Hepatocyte (in vitro differentiated cells): ENCODE measurements at regions not wholly inside any gene's neighbourhood (a gene's known extent, or its start where the extent isn't known, plus 50 kb on each side); places are given as distances from the start of the nearest gene placed in this dataset.

Source experiments
- CTCF ChIP-seq: fragments of 200-600 bp; sonication (generic); IDR thresholded peaks from 2 replicates; pipeline ENCODE4 v1.5.1; 2016; ENCODE audit warnings: antibody characterized with exemption, mild to moderate bottlenecking; ENCODE audit not compliant: poor library complexity
- EZH2 ChIP-seq: fragments of 200-600 bp; sonication (generic); IDR thresholded peaks from 2 replicates; pipeline ENCODE4 v1.6.1; 2016; ENCODE audit warnings: antibody characterized with exemption, mild to moderate bottlenecking, borderline replicate concordance

DNA sequence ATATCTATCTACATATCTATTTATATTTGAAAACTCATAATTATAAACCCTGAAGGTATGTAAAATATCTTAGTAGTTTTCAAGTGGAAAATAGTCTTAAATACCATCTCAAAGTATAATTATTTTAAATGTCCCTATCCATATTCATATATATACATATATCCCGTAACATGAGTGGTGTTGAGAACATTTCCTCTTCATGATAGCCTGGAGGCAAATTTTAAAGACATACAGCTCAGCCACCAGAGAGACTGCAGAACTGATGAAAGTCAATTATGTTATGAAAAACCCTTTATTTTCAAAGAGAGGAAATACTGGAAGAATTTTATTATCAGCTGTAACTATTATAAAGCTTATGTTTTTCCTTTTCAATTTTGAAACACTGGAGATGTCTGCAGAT is 1806.7 kb upstream of the PCDH7 start:
- TF ChIP-seq EZH2 (no peak), CTCF (no peak)
